ENCODE measurements at regions not wholly inside any gene's neighbourhood (a gene's known extent, or its start where the extent isn't known, plus 50 kb on each side); places are given as distances from the start of the nearest gene placed in this dataset.
"Not testable (repeated sequence)": the region's sequence is repeated elsewhere in the genome, so short reads cannot be mapped to it uniquely, and the experiment has no call there.

GRCh38 chr6:49233483-49233882 is 229.6 kb downstream of the MMUT start:
- no peak overlapping the region for H3K4me3 ChIP-seq
- no peak for TF ChIP-seq CTCF (IDR thresholded peaks at IDR 0.05)
- H3K9me3 ChIP-seq: peaks cover 4% of the 10 kb centered on the region
- ATAC-seq (no peak), DNase-seq (no peak)
- no peaks in the 10 kb centered on the region for H3K36me3 ChIP-seq (ENCODE audit: low read depth)
- H3K4me1 ChIP-seq (ENCODE audit: low read depth): no peaks in the 10 kb centered on the region
- intact Hi-C loops (cut with DNase I, micrococcal nuclease): no loop called here

GRCh38 chr6:49225471-49225870 is 237.6 kb downstream of the MMUT start:
- no peak for TF ChIP-seq CTCF (IDR thresholded peaks at IDR 0.05)
- no peak for DNase-seq
- Histone ChIP-seq H3K4me1 (ENCODE audit: low read depth) (no peaks in the 10 kb centered on the region), H3K36me3 (ENCODE audit: low read depth) (no peaks in the 10 kb centered on the region), H3K4me3 (no peak overlapping the region), H3K9me3 (peaks cover 4% of the 10 kb centered on the region)
- intact Hi-C loops (cut with DNase I, micrococcal nuclease): no loop called here
- ATAC-seq: no peak

GRCh38 chr6:49220293-49220692 is 242.8 kb downstream of the MMUT start:
- TF ChIP-seq CTCF (IDR thresholded peaks at IDR 0.05): no peak
- intact Hi-C loops (cut with DNase I, micrococcal nuclease): no loop called here
- no peaks in the 10 kb centered on the region for H3K4me1 ChIP-seq (ENCODE audit: low read depth)
- ATAC-seq (no peak), DNase-seq (no peak)
- no peak overlapping the region for H3K4me3 ChIP-seq
- peaks cover 5% of the 10 kb centered on the region for H3K9me3 ChIP-seq
- no peaks in the 10 kb centered on the region for H3K36me3 ChIP-seq (ENCODE audit: low read depth)

GRCh38 chr6:49205526-49205925 is 257.5 kb downstream of the MMUT start:
- intact Hi-C loops (cut with DNase I, micrococcal nuclease): no loop called here
- ATAC-seq (no peak), DNase-seq (no peak)
- TF ChIP-seq CTCF (IDR thresholded peaks at IDR 0.05): no peak
- Histone ChIP-seq H3K36me3 (ENCODE audit: low read depth) (no peaks in the 10 kb centered on the region), H3K4me1 (ENCODE audit: low read depth) (no peaks in the 10 kb centered on the region), H3K4me3 (no peak overlapping the region), H3K9me3 (no peaks in the 10 kb centered on the region)

GRCh38 chr6:49202924-49203536 is 260.0 kb downstream of the MMUT start:
- no peak for DNase-seq
- no peak for TF ChIP-seq CTCF (IDR thresholded peaks at IDR 0.05)
- no peak for ATAC-seq
- Histone ChIP-seq H3K36me3 (ENCODE audit: low read depth) (no peaks in the 10 kb centered on the region), H3K9me3 (no peaks in the 10 kb centered on the region), H3K4me1 (ENCODE audit: low read depth) (no peaks in the 10 kb centered on the region), H3K4me3 (no peak overlapping the region)
- intact Hi-C loops (cut with DNase I, micrococcal nuclease): no loop called here

GRCh38 chr6:49198015-49198414 is 265.0 kb downstream of the MMUT start:
- H3K4me3 ChIP-seq: no peak overlapping the region
- no peaks in the 10 kb centered on the region for H3K4me1 ChIP-seq (ENCODE audit: low read depth)
- no peaks in the 10 kb centered on the region for H3K36me3 ChIP-seq (ENCODE audit: low read depth)
- intact Hi-C loops (cut with DNase I, micrococcal nuclease): no loop called here
- no peaks in the 10 kb centered on the region for H3K9me3 ChIP-seq
- DNase-seq (no peak), ATAC-seq (no peak)
- TF ChIP-seq CTCF (IDR thresholded peaks at IDR 0.05): no peak

GRCh38 chr6:49162379-49162778 is 300.7 kb downstream of the MMUT start:
- H3K36me3 ChIP-seq (ENCODE audit: low read depth); H3K4me1 ChIP-seq (ENCODE audit: low read depth); H3K9me3 ChIP-seq; intact Hi-C loops (cut with DNase I, micrococcal nuclease); DNase-seq; ATAC-seq; H3K4me3 ChIP-seq: not testable (repeated sequence)

All from mucosa of descending colon (tissue), 3 donors.